ENCODE measurements at regions not wholly inside any gene's neighbourhood (a gene's known extent, or its start where the extent isn't known, plus 50 kb on each side); places are given as distances from the start of the nearest gene placed in this dataset.
"Not testable (repeated sequence)": the region's sequence is repeated elsewhere in the genome, so short reads cannot be mapped to it uniquely, and the experiment has no call there.

DNA sequence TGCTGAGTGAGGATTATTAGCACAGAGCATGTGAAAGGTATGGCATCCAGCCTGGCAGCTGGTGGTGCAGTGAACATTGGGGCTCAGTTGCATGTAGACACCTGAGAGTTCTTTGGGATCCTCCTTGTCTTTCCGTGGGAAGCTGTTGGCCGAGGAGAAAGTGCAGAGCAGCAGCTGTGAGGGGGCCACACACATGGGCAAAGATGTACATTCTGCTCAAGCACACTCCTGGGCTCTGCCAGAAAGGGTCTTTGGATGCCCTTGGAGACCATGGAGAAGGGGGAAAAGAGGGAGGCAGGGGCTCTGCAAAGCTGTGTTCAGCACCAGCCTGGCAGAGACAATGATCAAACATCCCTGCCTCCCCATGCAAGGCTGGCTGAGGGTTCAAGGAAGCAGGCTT is 138.7 kb upstream of the PITX1 start:
- no peak for ATAC-seq
- no peak for DNase-seq
- no peak overlapping the region for H3K27ac ChIP-seq
- no peaks in the 10 kb centered on the region for H3K4me1 ChIP-seq
- H3K27me3 ChIP-seq: no peaks in the 10 kb centered on the region
- no peaks in the 10 kb centered on the region for H3K36me3 ChIP-seq
- H3K9me3 ChIP-seq: no peaks in the 10 kb centered on the region
- H3K4me3 ChIP-seq: no peak overlapping the region
- TF ChIP-seq POLR2A (IDR thresholded peaks at IDR 0.05): no peak
- TF ChIP-seq, protein P1, sequence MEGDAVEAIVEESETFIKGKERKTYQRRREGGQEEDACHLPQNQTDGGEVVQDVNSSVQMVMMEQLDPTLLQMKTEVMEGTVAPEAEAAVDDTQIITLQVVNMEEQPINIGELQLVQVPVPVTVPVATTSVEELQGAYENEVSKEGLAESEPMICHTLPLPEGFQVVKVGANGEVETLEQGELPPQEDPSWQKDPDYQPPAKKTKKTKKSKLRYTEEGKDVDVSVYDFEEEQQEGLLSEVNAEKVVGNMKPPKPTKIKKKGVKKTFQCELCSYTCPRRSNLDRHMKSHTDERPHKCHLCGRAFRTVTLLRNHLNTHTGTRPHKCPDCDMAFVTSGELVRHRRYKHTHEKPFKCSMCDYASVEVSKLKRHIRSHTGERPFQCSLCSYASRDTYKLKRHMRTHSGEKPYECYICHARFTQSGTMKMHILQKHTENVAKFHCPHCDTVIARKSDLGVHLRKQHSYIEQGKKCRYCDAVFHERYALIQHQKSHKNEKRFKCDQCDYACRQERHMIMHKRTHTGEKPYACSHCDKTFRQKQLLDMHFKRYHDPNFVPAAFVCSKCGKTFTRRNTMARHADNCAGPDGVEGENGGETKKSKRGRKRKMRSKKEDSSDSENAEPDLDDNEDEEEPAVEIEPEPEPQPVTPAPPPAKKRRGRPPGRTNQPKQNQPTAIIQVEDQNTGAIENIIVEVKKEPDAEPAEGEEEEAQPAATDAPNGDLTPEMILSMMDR (IDR thresholded peaks at IDR 0.05 in 4 of 5, conservative IDR thresholded peaks at IDR 0.05 in 1 of 5): no peak
- intact Hi-C loops (cut with DNase I; ENCODE audit: low total_unique reads) (no loop called here), in situ Hi-C loops (cut with MboI; ENCODE audit: low sequenced_read_pairs in 4 of 4) (no loop called here)

DNA sequence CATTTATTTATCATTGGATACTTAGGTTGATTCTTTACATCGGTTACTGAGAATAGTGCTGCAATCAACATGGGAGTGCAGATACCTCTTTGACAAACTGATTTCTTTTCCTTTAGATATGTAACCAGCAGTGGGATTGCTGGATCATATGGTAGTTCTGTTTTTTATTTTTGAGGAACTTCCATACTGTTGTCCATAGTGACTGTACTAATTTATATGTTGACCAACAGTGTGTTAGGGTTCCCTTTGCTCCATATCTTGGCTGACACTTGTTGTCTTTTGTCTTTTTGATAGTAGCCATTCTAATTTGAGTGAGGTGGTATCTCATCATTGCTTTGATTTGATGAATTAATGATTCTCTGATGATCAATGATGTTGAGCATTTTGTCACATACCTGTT is 137.3 kb upstream of the PITX1 start:
- DNase-seq (no peak), ATAC-seq (no peak)
- Histone ChIP-seq H3K4me3 (no peak overlapping the region), H3K27ac (no peak overlapping the region), H3K27me3 (no peaks in the 10 kb centered on the region), H3K9me3 (no peaks in the 10 kb centered on the region), H3K36me3 (no peaks in the 10 kb centered on the region), H3K4me1 (no peaks in the 10 kb centered on the region)
- no peak for TF ChIP-seq POLR2A (IDR thresholded peaks at IDR 0.05)
- TF ChIP-seq, protein P1 (IDR thresholded peaks at IDR 0.05 in 4 of 5, conservative IDR thresholded peaks at IDR 0.05 in 1 of 5): no peak
- in situ Hi-C loops (cut with MboI; ENCODE audit: low sequenced_read_pairs in 4 of 4): no loop called here
- intact Hi-C loops (cut with DNase I; ENCODE audit: low total_unique reads): no loop called here

DNA sequence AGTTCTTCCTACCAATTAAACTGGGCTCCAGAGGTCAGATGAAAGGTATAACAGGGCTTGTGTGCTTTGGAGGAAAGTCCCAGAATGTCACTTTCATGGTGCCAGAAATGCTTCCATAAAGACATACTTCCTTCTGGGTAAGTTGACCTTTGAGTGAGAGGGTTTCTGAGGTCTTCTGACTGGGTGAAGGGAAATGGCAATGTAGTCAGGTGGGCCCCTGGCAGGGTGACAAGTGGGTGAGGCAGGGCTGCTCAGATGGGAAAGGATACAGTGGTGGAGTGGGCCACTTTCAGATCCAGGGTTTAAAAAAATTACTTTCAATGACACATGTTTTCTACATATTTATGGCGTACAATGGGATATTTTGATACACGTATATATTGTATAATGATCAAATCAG is 136.5 kb upstream of the PITX1 start:
- Histone ChIP-seq H3K27me3 (no peaks in the 10 kb centered on the region), H3K4me3 (no peak overlapping the region), H3K4me1 (no peaks in the 10 kb centered on the region), H3K27ac (no peak overlapping the region), H3K9me3 (no peaks in the 10 kb centered on the region), H3K36me3 (no peaks in the 10 kb centered on the region)
- TF ChIP-seq, protein P1 (IDR thresholded peaks at IDR 0.05 in 4 of 5, conservative IDR thresholded peaks at IDR 0.05 in 1 of 5): no peak
- TF ChIP-seq POLR2A (IDR thresholded peaks at IDR 0.05): no peak
- DNase-seq (no peak), ATAC-seq (no peak)
- intact Hi-C loops (cut with DNase I; ENCODE audit: low total_unique reads): no loop called here
- in situ Hi-C loops (cut with MboI; ENCODE audit: low sequenced_read_pairs in 4 of 4): no loop called here

DNA sequence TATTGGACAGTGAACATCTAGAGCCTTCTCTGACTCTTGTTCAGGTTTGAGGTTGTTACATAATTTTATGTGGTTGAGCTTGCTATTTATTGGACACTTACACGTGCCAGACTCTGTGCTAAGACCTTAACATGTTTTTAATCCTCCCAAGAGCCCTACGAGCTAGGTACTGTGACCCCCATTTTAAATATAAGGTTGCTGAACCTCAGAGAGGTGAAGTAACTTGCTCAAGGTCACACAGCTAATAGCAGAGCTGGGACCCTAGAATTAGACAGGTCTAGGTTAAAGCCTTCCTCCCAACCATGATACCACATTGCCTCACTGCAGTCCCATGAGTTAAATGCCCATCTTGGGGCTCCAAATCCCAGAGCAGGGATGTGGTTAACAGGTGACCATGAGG is 135.7 kb upstream of the PITX1 start:
- intact Hi-C loops (cut with DNase I; ENCODE audit: low total_unique reads) (no loop called here), in situ Hi-C loops (cut with MboI; ENCODE audit: low sequenced_read_pairs in 4 of 4) (no loop called here)
- ATAC-seq: no peak
- no peaks in the 10 kb centered on the region for H3K9me3 ChIP-seq
- no peak overlapping the region for H3K27ac ChIP-seq
- no peaks in the 10 kb centered on the region for H3K27me3 ChIP-seq
- no peaks in the 10 kb centered on the region for H3K4me1 ChIP-seq
- H3K4me3 ChIP-seq: no peak overlapping the region
- DNase-seq: no peak
- no peaks in the 10 kb centered on the region for H3K36me3 ChIP-seq
- TF ChIP-seq, protein P1 (IDR thresholded peaks at IDR 0.05 in 4 of 5, conservative IDR thresholded peaks at IDR 0.05 in 1 of 5): no peak
- TF ChIP-seq POLR2A (IDR thresholded peaks at IDR 0.05): no peak

DNA sequence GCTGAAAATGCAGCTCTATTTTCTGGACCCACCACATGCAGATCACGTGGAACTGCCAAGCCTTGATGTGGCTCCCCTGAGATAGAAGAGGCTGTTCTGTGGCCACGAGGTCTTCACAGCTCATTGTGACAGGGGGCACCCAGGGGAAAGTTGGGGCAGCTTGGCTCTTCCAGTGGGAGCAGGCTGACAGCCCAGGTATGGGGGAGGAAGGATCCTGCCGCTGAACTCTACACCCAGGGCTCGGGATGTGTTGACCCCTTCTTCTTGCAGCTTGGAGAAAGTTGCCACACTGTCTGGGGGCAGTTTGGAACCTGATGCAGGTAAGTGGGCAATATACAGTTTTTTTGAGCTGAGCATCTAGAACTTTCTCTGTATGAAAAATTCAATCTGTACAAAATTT is 133.6 kb upstream of the PITX1 start:
- no peak for ATAC-seq
- no peaks in the 10 kb centered on the region for H3K27me3 ChIP-seq
- intact Hi-C loops (cut with DNase I; ENCODE audit: low total_unique reads): no loop called here
- no peak overlapping the region for H3K4me3 ChIP-seq
- H3K9me3 ChIP-seq: no peaks in the 10 kb centered on the region
- H3K36me3 ChIP-seq: no peaks in the 10 kb centered on the region
- in situ Hi-C loops (cut with MboI; ENCODE audit: low sequenced_read_pairs in 4 of 4): no loop called here
- no peak for DNase-seq
- TF ChIP-seq, protein P1 (IDR thresholded peaks at IDR 0.05 in 4 of 5, conservative IDR thresholded peaks at IDR 0.05 in 1 of 5): no peak
- TF ChIP-seq POLR2A (IDR thresholded peaks at IDR 0.05): no peak
- H3K27ac ChIP-seq: no peak overlapping the region
- no peaks in the 10 kb centered on the region for H3K4me1 ChIP-seq

DNA sequence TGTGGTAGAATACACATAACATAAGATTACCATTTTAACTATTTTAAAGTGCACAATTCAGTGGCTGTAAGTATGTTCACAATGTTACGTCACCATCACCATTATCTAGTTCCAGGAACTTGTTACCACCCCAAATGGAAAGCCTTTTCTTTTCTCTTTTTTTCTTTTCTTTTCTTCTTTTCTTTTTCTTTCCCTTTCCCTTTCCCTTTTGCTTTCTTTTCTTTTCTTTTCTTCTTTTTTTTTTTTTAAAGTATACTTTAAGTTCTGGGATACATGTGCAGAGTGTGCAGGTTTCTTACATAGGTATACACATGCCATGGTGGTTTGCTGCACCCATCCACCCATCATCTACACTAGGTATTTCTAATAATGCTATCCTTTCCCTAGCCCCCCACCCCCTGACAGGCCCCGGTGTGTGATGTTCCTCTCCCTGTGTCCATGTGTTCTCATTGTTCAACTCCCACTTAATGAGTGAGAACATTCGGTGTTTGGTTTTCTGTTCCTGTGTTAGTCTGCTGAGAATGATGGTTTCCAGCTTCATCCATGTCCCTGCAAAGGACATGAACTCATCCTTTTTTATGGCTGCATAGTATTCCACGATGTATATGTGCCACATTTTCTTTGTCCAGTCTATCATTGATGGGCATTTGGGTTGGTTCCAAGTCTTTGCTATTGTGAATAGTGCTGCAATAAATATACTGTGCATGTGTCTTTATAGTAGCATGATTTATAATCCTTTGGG is 131.0 kb upstream of the PITX1 start:
- H3K9me3 ChIP-seq; intact Hi-C loops (cut with DNase I; ENCODE audit: low total_unique reads); H3K27me3 ChIP-seq; H3K4me3 ChIP-seq; H3K27ac ChIP-seq; H3K36me3 ChIP-seq; ATAC-seq; DNase-seq; H3K4me1 ChIP-seq; in situ Hi-C loops (cut with MboI; ENCODE audit: low sequenced_read_pairs in 4 of 4): not testable (repeated sequence)
